GM21447 (cell line): ENCODE measurements at regions not wholly inside any gene's neighbourhood (a gene's known extent, or its start where the extent isn't known, plus 50 kb on each side); places are given as distances from the start of the nearest gene placed in this dataset.

ENCODE experiments used
- ATAC-seq: cut with Tn5 transposase; IDR thresholded peaks from one replicate; pipeline ENCODE4 v1.9.1; 2021; ENCODE audit not compliant: unreplicated experiment

GRCh38 chr3:94256888-94257813 lies 194.3 kb downstream of the NSUN3 start:
- no peak for ATAC-seq

- no peak for ATAC-seq
These were observed 196.0 kb downstream of the NSUN3 start for GRCh38 chr3:94258851-94259250.

GRCh38 chr3:94259291-94259690 lies 196.4 kb downstream of the NSUN3 start:
- ATAC-seq = no peak

GRCh38 chr3:94269763-94270162 lies 206.9 kb downstream of the NSUN3 start:
- no peak for ATAC-seq

GRCh38 chr3:94272016-94272415 lies 209.2 kb downstream of the NSUN3 start:
- no peak for ATAC-seq

- no peak for ATAC-seq
These were observed 218.1 kb downstream of the NSUN3 start for GRCh38 chr3:94280958-94281357.

GRCh38 chr3:94285872-94286271 lies 223.0 kb downstream of the NSUN3 start:
- no peak for ATAC-seq

- no peak for ATAC-seq
These were observed 228.8 kb downstream of the NSUN3 start for GRCh38 chr3:94291686-94292085.

GRCh38 chr3:94292151-94292550 lies 229.3 kb downstream of the NSUN3 start:
- no peak for ATAC-seq

GRCh38 chr3:94293793-94294195 lies 230.9 kb downstream of the NSUN3 start:
- ATAC-seq = no peak

- ATAC-seq = no peak
These were observed 231.9 kb downstream of the NSUN3 start for GRCh38 chr3:94294806-94295205.

- ATAC-seq = no peak
These were observed 236.9 kb downstream of the NSUN3 start for GRCh38 chr3:94299716-94300115.

- ATAC-seq = no peak
These were observed 238.5 kb downstream of the NSUN3 start for GRCh38 chr3:94301366-94301765.

GRCh38 chr3:94303266-94303665 lies 240.4 kb downstream of the NSUN3 start:
- ATAC-seq = no peak

- ATAC-seq = no peak
These were observed 241.0 kb downstream of the NSUN3 start for GRCh38 chr3:94303897-94304296.

GRCh38 chr3:94304954-94305353 lies 242.1 kb downstream of the NSUN3 start:
- ATAC-seq = no peak

- ATAC-seq = no peak
These were observed 243.2 kb downstream of the NSUN3 start for GRCh38 chr3:94305835-94306611.

- ATAC-seq = no peak
These were observed 244.7 kb downstream of the NSUN3 start for GRCh38 chr3:94307588-94307987.

- no peak for ATAC-seq
These were observed 245.9 kb downstream of the NSUN3 start for GRCh38 chr3:94308767-94309166.

- no peak for ATAC-seq
These were observed 247.7 kb downstream of the NSUN3 start for GRCh38 chr3:94310341-94311135.

- ATAC-seq = no peak
These were observed 248.8 kb downstream of the NSUN3 start for GRCh38 chr3:94311651-94312050.
